ENCODE measurements at regions not wholly inside any gene's neighbourhood (a gene's known extent, or its start where the extent isn't known, plus 50 kb on each side); places are given as distances from the start of the nearest gene placed in this dataset.

GRCh38 chr4:149121023-149121404 lies 678.8 kb upstream of the NR3C2 start:
- DNase-seq (ENCODE audit: low read depth, low spot score), result no peak

- DNase-seq (ENCODE audit: low read depth, low spot score), result no peak
Observed at GRCh38 chr4:149120331-149121022, 678.3 kb upstream of the NR3C2 start.

- no peak for DNase-seq (ENCODE audit: low read depth, low spot score)
Observed at GRCh38 chr4:149116806-149117205, 674.6 kb upstream of the NR3C2 start.

- no peak for DNase-seq (ENCODE audit: low read depth, low spot score)
Observed at GRCh38 chr4:149113804-149114430, 671.7 kb upstream of the NR3C2 start.

GRCh38 chr4:149112109-149112508 lies 669.9 kb upstream of the NR3C2 start:
- no peak for DNase-seq (ENCODE audit: low read depth, low spot score)

- DNase-seq (ENCODE audit: low read depth, low spot score), result no peak
Observed at GRCh38 chr4:149110481-149110880, 668.3 kb upstream of the NR3C2 start.

- DNase-seq (ENCODE audit: low read depth, low spot score), result no peak
Observed at GRCh38 chr4:149108626-149109025, 666.4 kb upstream of the NR3C2 start.

- no peak for DNase-seq (ENCODE audit: low read depth, low spot score)
Observed at GRCh38 chr4:149102765-149103164, 660.6 kb upstream of the NR3C2 start.

- DNase-seq (ENCODE audit: low read depth, low spot score), result no peak
Observed at GRCh38 chr4:149101649-149102048, 659.4 kb upstream of the NR3C2 start.

GRCh38 chr4:149095811-149096210 lies 653.6 kb upstream of the NR3C2 start:
- no peak for DNase-seq (ENCODE audit: low read depth, low spot score)

GRCh38 chr4:149095001-149095400 lies 652.8 kb upstream of the NR3C2 start:
- DNase-seq (ENCODE audit: low read depth, low spot score), result no peak

GRCh38 chr4:149084144-149084543 lies 641.9 kb upstream of the NR3C2 start:
- no peak for DNase-seq (ENCODE audit: low read depth, low spot score)

GRCh38 chr4:149077181-149077580 lies 635.0 kb upstream of the NR3C2 start:
- DNase-seq (ENCODE audit: low read depth, low spot score), result no peak

- DNase-seq (ENCODE audit: low read depth, low spot score), result no peak
Observed at GRCh38 chr4:149076401-149076800, 634.2 kb upstream of the NR3C2 start.

GRCh38 chr4:149072384-149072783 lies 630.2 kb upstream of the NR3C2 start:
- DNase-seq (ENCODE audit: low read depth, low spot score), result no peak

GRCh38 chr4:149065753-149066152 lies 623.5 kb upstream of the NR3C2 start:
- no peak for DNase-seq (ENCODE audit: low read depth, low spot score)

GRCh38 chr4:149062997-149063396 lies 620.8 kb upstream of the NR3C2 start:
- no peak for DNase-seq (ENCODE audit: low read depth, low spot score)

GRCh38 chr4:149057594-149057993 lies 615.4 kb upstream of the NR3C2 start:
- no peak for DNase-seq (ENCODE audit: low read depth, low spot score)

GRCh38 chr4:149056615-149057014 lies 614.4 kb upstream of the NR3C2 start:
- DNase-seq (ENCODE audit: low read depth, low spot score), result no peak

- DNase-seq (ENCODE audit: low read depth, low spot score), result no peak
Observed at GRCh38 chr4:149055624-149056023, 613.4 kb upstream of the NR3C2 start.

- DNase-seq (ENCODE audit: low read depth, low spot score), result no peak
Observed at GRCh38 chr4:149050840-149051239, 608.6 kb upstream of the NR3C2 start.

- no peak for DNase-seq (ENCODE audit: low read depth, low spot score)
Observed at GRCh38 chr4:149048451-149049143, 606.4 kb upstream of the NR3C2 start.

GRCh38 chr4:149047368-149047767 lies 605.2 kb upstream of the NR3C2 start:
- DNase-seq (ENCODE audit: low read depth, low spot score), result no peak

Measured in smooth muscle cell of the brain vasculature (primary cell).